BJ (cell line): ENCODE measurements at regions not wholly inside any gene's neighbourhood (a gene's known extent, or its start where the extent isn't known, plus 50 kb on each side); places are given as distances from the start of the nearest gene placed in this dataset.

Source experiments
- CTCF ChIA-PET: fragments of 350-600 bp; formaldehyde crosslinking; extraction: SDS; loops from one replicate; lab custom pipeline; 2021; ENCODE audit warnings: antibody characterized with exemption, inconsistent platforms; lab: Yijun Ruan, JAX
- POLR2A ChIA-PET: fragments of 300-600 bp; sonication (Branson Sonifier 250); formaldehyde crosslinking; extraction: SDS; loops from one replicate; lab custom pipeline; 2021; ENCODE audit warnings: antibody characterized with exemption; lab: Charles Lee
- DNase-seq: peaks from one replicate; pipeline ENCODE4 v3.0.0-alpha.2; 2011; ENCODE audit warnings: low read depth
- H3K27me3 ChIP-seq: 2 replicates; pipeline ENCODE4 v1.6.0; 2011; ENCODE audit warnings: low read length; ENCODE audit not compliant: control insufficient read depth, insufficient read depth
- H3K36me3 ChIP-seq: 2 replicates; pipeline ENCODE4 v1.5.1; 2011; ENCODE audit warnings: low read length; ENCODE audit not compliant: control insufficient read depth, insufficient read depth
- H3K4me3 ChIP-seq: 2 replicates; pipeline ENCODE4 v1.5.1; 2011; ENCODE audit warnings: low read depth, mild to moderate bottlenecking, control low read depth, low read length
- TF ChIP-seq, protein P1 (sequence below): IDR thresholded peaks from 2 replicates; pipeline ENCODE4 v1.5.1; 2011; ENCODE audit warnings: low read depth, mild to moderate bottlenecking, control low read depth, inconsistent platforms, low read length, moderate library complexity; ENCODE audit not compliant: insufficient read depth

DNA sequence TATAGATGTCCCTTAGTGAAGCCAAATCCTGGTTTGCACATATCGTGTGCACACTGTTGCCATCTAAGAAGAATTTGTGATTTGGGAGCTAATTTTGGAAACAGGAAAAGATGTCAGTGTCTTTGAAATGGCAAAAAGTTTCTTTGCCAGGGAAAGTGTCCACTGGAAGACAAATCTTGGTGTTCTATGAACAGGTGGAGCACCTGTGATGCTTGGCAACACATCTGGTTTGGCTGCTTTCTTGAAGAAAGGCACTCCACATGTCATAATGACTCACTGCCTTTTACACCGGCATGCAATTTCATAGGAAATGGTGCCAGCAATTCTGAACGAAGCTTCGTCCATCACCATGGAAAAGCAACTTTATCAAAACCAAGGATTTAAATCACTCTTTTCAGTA lies 1040.0 kb upstream of the MAP3K7 start:
- POLR2A ChIA-PET = no interaction called here
- Histone ChIP-seq H3K27me3 (no peaks in the 10 kb centered on the region), H3K36me3 (no peaks in the 10 kb centered on the region), H3K4me3 (no peak overlapping the region)
- DNase-seq = no peak
- CTCF ChIA-PET = no interaction called here
- TF ChIP-seq, protein P1, sequence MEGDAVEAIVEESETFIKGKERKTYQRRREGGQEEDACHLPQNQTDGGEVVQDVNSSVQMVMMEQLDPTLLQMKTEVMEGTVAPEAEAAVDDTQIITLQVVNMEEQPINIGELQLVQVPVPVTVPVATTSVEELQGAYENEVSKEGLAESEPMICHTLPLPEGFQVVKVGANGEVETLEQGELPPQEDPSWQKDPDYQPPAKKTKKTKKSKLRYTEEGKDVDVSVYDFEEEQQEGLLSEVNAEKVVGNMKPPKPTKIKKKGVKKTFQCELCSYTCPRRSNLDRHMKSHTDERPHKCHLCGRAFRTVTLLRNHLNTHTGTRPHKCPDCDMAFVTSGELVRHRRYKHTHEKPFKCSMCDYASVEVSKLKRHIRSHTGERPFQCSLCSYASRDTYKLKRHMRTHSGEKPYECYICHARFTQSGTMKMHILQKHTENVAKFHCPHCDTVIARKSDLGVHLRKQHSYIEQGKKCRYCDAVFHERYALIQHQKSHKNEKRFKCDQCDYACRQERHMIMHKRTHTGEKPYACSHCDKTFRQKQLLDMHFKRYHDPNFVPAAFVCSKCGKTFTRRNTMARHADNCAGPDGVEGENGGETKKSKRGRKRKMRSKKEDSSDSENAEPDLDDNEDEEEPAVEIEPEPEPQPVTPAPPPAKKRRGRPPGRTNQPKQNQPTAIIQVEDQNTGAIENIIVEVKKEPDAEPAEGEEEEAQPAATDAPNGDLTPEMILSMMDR = no peak

DNA sequence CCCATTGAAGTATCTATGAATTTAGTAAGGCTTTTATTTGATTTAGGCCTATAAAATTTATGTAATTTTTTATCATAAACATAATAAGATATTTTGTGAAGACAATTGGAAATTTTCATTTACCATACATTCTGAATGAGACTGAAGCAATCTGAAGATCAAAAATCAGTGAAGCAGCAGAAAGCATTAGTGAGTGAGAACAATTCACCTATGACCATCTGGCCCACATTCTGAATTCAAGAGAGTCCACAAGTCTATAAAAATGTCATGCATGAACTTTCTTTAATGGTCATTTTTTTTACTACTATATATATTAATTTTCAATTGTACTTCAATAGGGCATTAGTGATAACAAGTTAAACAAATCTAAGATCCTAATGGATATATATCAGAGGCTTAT lies 1026.6 kb upstream of the MAP3K7 start:
- DNase-seq = no peak
- CTCF ChIA-PET = no interaction called here
- no peaks in the 10 kb centered on the region for H3K27me3 ChIP-seq
- POLR2A ChIA-PET = no interaction called here
- H3K36me3 ChIP-seq = no peaks in the 10 kb centered on the region
- TF ChIP-seq, protein P1 = no peak
- no peak overlapping the region for H3K4me3 ChIP-seq

DNA sequence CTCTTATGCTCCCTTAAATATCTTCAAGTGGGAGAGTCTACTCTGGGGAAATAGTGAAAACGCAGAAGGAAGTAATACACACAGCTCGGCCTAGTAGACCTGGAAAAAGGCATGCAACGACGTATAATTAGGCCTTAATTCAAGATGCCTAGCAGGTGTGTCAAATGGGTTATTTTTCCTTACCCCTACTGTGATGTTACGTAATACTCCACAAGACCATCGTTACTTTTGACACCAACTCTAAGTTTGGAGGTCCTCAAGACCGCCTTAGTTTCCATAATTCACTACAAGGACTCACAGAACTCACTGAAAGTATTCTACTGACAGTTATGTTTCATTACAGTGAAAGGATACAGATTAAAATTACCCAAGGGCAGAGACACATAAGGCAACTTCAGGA lies 1024.3 kb upstream of the MAP3K7 start:
- DNase-seq = no peak
- Histone ChIP-seq H3K4me3 (no peak overlapping the region), H3K27me3 (no peaks in the 10 kb centered on the region), H3K36me3 (no peaks in the 10 kb centered on the region)
- ChIA-PET CTCF (no interaction called here), POLR2A (no interaction called here)
- TF ChIP-seq, protein P1 = no peak

DNA sequence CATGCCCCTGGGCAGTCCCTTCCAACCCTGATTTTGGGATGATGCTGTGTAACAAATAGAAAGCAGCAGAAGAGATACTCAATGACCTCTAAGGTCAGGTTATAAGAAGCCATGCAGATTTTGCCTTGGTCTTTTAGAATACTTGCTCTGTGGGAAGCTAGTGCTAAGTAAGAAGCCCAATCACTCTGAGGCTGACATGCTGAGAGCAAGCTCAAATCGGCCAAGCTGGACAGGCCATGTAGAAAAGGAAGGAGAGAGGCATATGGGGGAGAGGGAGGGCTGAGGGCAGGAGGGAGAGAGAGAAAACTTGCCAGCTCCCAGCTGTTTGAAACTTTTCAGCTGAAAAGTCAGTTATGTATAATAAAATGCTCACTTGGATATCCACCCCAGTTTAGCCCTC lies 1021.6 kb upstream of the MAP3K7 start:
- Histone ChIP-seq H3K27me3 (no peaks in the 10 kb centered on the region), H3K4me3 (no peak overlapping the region), H3K36me3 (no peaks in the 10 kb centered on the region)
- CTCF ChIA-PET = interaction anchor here (1.1 kb wide), 1 partner anchor 11 kb away, joined by 3 read pairs; no protein-coding TSS in a partner anchor
- POLR2A ChIA-PET = no interaction called here
- TF ChIP-seq, protein P1 = no peak
- DNase-seq = no peak

DNA sequence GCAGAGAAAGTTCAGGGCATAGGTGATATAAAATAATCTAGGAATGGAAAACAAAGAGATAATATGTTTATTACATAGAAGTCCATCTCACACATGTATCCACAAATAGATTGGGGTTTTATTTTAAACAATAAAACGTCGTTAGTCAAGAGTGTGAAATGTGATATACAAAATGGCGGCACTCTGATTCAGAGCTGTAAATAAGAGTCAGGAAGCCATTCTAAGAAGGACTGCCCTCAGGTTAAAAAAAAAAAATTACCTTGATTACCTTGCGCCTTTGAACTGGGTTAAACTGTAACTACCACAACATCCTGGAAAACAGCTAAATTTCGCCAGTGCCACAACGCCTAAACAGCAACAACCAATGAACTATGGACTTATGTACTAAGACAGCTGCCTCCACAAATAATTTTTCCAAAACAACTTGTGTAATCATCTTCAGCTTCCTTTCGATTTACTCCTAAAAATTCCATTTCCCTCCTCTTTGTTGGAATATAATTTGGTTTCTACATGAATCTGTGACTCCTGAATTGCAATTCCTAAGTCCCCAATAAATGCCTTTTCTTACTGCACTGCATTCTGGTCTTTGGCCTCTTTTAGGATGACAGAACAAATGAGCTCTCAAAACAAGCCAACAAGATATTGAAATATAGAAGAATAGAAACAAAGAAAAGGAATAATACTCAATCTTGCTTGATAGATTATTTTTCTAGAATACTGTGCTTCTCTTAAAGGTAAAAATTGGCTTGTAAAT lies 1019.5 kb upstream of the MAP3K7 start:
- POLR2A ChIA-PET = no interaction called here
- H3K27me3 ChIP-seq = no peaks in the 10 kb centered on the region
- H3K4me3 ChIP-seq = no peak overlapping the region
- TF ChIP-seq, protein P1 = no peak
- no peak for DNase-seq
- CTCF ChIA-PET = no interaction called here
- H3K36me3 ChIP-seq = no peaks in the 10 kb centered on the region
